GM21717 (cell line): ENCODE measurements at regions not wholly inside any gene's neighbourhood (a gene's known extent, or its start where the extent isn't known, plus 50 kb on each side); places are given as distances from the start of the nearest gene placed in this dataset.
A peak's percentile ranks its signal among the peaks of the same experiment; 100 is the strongest.

Experiments
- ATAC-seq: cut with Tn5 transposase; IDR thresholded peaks from one replicate; pipeline ENCODE4 v1.9.1; 2021; ENCODE audit warnings: mild to moderate bottlenecking, moderate library complexity; ENCODE audit not compliant: unreplicated experiment

DNA sequence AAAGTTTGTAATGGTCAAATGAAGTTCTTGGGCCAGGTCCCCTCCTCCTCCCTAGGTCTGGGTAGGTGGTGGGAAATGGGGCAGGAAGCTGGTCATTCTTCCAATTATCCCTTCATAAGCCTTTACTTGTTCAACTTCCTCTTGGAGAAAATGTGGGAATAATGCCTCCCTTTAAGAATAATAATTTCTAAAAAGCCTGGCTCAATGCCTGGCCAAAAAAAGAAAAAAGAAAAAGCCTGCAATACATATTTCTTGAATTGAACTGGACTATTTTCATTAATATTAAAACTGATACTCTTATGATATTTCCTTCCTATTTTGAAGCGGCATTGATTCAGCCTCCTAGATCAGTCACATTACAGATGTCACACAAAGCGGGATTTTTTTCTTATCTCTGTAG is 600.9 kb downstream of the CCDC171 start:
- no peak for ATAC-seq

DNA sequence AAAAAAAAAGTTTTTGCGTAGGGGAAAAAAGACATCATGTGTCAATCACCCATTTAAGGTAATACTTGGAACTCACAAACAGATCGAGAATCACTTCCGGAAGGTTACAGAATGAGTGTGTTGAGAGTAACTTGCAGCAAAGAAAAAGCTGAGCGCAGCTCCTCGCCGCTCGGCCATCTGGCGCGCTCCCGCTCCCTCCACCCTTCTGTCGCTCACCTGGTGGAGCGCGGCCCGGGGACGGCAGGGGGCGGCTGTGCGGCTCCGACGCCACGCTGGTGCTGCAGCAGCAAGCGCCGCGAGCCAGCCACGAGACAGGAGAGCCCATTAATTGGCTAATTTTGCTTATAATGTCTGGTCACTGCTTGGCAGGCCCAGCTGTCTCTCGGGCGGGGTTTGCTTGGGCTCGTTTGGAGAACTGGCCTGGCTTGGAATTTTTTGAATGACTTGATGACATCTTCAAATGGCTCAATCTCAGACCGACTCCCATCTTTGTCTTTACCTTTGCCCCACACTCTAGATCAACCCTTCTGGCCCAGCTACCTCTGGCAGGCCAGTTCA is 601.8 kb downstream of the CCDC171 start:
- ATAC-seq: no peak

DNA sequence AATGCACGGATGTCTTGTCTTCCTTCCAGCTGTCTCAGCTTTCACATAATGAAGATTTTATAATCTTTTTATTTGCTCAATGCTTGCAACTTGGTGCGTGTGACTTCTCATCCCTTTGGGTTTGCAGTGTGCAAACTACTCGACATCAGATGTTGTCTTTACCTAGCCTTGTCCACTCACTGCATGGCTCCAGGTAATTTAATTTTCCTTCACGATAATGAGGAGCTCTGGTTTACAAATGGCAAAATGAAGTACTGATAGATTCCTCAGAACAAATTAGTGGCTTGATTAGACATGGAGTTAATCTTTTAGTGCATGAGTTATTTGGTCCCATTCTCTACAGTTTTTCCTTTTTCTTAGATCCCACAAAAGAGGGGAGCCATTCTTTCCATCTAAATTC is 603.0 kb downstream of the CCDC171 start:
- no peak for ATAC-seq

DNA sequence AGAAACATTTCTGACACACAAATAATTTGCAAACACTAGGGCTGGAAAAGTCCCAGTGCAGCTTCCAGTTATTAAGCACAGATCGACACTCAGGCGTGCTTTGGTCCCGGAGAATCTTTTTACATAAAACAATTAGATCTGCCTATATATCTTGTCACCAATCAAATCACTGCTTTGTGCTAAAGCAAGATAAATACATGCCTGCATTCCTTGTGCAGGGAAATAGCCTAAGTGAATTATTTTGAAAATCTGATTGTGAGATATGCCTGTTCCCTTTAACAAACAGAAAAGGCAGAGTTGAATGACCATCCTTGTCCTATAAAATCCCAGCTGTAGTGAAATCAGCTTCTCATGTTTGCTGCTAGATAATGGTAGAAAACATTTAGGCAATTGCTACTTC is 604.4 kb downstream of the CCDC171 start:
- no peak for ATAC-seq

DNA sequence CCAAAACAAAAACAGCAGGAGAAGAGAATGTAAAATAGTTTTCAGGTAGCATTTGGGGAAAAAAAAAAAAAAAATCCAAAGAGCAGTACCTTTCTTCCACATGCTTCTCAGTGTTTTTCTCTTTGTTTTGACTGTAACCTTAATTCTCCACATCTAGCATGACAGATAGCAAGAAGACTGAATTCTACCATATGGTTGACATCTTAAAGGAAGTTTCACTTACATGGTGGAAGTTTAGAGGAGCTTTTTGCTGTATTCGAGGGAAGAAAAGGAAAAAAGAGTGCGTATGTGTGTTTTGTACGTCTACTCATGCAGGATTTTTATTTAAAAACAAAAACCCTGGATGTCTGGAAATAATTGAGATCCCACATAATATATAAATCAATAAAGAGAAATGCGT is 604.8 kb downstream of the CCDC171 start:
- ATAC-seq: no peak

DNA sequence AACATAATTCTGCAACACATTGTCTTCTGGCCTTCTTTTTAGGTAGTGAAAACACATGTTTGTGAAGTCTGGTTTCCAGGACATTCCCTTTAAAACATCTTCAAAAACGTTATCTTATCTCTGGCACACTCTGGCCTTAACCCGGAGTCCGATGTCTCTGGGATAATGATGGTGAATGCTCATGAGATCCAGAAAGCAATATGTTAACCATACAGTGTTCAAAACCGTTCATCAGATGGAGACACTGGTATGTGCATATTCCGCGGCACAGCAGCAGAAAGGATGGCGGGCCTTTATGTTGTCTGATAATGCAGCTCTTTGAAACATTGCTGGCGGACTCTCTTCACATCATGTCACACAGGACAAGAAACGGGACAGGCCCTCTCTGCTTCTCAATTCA is 605.2 kb downstream of the CCDC171 start:
- no peak for ATAC-seq

DNA sequence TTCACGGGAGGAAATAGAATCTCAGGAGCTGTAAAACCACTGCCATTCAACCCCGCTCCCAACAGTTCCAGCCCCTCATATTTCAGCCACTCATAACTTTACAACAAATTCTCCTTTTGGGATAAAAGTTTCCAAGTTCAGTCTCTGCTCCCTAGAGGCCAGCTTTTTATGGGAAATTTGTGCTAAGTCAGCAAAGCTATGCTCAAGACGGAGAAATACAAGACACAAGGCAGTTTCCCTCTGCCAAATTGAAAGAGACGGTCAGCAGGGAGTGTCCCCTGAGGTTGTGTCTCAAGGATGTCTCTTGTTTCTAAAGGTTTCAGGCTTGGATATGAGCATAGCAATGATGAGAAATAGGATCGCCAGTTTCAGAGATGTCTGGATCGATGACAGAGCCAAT is 608.6 kb downstream of the CCDC171 start:
- ATAC-seq: no peak

DNA sequence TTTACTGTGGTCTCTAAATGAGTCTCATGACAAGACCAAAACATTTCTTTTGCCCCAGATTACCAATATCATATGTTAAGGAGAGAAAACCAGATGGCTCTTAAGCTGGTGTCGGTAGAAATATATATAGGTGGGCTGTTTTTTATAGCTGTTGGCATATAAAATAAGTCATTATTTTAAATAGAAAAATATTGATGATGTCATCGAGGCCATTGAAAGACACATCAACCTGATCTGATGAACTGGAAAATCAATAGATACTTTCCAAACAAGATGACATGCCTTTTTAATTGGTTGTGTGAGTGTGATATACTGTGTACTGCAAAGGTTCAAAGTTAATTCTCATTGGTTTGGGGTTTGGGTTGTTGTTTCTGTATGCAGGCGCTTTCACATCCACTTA is 617.3 kb downstream of the CCDC171 start:
- ATAC-seq: no peak

DNA sequence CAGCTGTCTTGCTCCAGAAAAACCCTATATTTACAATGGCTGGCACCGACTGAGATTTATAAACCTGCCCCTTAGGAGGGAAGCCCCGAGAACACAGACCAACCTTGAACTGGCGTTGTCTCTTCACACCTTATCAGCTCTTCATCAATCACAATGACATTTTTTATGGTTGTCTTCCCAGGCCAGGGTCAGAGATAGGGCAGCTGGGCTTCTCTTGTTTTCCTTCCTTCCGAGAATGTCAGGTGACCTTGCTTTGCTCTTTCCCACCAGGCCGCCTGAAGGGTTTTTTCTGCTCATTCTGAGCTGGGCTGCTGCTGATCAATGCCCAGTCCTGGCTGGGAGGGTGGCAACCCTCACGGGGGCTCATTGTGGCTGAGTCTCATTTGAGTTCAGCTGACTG is 619.1 kb downstream of the CCDC171 start:
- no peak for ATAC-seq

DNA sequence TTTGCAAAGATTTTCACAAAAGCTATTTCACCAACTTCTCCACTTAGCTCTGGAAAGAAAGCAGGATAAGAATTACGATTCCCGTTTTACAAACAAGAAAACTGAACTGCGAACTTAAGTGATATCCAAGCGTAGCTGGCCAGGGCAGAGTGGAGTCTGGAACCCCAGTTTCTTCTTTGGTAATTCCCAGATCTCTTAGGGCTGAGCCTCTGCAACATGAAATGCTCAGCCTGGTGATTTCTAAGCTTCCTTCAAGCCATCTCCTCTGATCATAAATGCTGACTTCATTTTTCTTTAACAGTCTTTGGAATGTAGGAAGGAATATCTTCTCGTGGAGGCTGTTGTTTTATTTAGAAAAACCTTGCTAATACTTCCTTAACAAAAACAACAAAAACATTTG is 620.0 kb downstream of the CCDC171 start:
- no peak for ATAC-seq

DNA sequence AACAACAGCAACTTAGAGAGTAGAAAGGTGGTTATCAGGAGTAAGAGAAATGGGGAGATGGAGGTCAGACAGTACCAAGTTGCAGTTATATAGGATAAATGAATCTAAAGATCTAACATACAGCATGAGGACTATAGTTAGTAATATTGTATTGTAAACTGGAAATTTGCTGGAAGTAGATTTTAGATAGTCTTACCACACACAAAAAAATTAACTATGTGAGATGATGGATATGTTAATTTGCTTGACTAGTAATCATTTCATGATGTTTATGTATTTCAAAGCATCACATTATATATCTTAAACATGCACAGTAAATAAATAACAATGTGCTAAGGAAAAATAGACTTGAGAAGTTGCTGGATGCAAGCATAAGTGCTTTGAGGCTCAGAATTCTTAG is 622.1 kb downstream of the CCDC171 start:
- ATAC-seq: no peak

DNA sequence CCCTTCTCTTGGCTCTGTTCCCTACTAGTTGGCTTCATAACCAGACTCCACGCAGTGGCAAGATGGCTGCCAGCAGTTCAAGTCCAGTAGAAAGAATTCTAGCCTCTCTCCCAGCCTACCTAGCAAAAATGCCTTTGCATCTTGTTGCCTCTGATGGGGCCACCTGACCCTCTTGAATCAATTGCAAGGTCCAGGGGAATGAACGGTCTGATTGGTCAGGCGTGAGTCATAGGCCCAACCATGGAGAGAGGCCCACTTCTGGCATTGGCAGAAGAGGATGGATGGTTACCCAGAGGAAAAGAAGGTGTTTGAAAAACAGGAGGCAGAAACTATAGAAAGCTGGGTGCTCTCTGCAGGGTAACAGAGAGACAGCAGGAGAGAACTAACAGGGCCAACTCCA is 622.6 kb downstream of the CCDC171 start:
- ATAC-seq: no peak

DNA sequence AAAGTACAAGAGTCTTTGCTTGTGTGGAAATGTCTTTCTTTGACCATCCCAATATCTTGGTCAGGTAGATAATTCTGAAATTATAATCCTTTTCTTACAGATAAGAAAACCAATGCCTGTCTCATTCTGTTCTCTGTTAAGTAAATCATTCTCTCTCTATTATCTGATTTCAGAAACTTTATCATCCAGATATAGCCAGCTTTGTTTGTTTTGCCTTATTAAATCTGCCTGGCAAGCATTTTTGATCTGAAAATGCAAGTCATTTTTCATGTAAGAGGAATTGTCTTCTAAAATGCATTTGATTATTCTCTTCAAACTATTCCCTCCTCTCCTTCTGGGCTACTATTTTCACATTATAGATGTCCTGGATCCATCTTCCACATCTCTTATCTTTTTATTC is 625.5 kb downstream of the CCDC171 start:
- ATAC-seq: no peak

DNA sequence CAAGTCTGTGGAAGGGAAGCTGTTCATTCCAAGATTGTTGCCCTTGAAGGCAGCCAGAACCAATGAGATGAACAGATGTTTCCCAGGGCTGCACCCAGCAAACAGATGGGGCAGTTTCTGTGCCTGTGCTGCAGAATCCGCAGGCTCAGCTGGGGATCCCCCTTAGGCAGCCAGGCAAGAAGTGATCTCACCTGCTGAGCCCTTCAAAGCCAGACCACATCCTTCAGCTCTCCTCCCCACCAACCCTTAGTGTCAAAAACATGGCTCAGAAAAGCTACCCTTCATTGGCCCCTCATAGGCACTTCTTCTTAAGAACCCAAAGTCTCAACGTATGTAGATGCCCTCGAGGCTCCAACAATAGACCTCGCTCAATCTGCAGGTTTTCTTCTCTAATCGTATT is 626.7 kb downstream of the CCDC171 start:
- peak; percentile 55 for ATAC-seq

DNA sequence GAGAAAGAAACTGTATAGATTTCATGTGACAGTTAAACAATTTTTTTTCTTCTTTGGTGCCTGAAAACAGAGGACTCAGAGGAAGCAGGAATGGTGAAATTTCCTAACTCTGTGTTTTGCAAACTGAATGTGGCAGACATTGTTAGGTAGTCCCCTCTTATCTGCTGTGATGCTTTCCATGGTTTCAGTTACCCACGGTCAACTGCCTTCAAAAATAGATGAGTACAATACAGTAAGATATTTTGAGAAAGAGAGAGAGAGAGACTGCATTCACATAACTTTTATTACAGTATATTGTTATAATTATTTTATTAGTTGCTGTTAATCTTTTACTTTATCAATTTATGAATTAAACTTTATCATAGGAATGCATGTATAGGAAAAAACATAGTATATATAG is 627.2 kb downstream of the CCDC171 start:
- no peak for ATAC-seq

DNA sequence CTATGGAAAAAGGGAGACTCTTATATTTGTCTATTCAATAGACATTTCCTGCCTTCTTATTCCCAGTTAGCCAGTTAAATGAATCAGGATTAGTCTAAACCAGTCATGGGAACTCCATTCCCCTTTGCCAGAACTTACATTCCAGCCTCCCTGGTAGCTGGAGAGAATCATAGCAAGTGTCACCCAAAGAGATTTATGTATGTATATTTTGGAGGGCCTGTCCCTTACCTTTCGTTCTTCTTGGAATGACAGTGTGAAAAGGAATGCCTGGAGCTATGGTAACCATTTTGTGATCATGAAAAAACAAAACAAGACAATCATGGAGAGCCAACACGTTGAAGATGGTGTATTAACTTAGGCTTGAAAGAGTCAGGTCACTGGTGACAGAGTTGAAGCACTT is 627.7 kb downstream of the CCDC171 start:
- ATAC-seq: no peak

DNA sequence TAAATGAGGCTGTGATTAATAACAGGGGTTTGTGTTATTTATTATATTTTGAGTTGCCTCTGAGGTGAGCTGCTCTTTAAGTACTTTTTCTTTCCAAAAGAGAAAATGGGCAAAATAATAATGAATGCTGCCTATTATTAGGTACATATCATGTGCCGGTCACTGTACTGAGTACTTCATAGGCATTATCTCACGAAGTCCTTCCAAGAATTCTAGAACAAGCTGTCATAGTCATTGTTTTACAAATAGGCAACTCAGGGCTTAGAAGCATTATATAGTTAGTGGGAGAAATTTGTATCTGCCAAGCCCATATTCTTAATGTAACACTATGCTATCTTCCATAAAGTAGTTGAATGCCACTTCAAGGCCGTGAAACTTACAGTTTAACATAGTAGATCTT is 628.7 kb downstream of the CCDC171 start:
- no peak for ATAC-seq

DNA sequence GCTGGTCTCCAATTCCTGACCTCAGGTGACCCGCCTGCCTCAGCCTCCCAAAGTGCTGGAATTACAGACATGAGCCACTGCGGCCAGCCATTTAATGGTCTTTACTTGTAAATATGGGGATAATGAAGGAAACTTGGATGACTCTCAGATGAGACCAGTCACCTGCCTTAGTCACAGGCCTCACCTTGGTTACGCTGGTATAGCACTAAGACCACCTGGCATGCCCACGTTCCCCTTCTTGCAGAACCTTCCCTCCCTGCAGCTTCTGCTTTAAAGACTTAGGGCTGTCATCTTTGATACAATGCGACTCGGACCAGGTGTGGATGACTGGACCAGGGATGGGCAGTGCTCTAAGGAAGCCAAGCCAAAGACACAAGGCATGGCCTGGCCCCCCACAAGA is 629.9 kb downstream of the CCDC171 start:
- ATAC-seq: no peak

DNA sequence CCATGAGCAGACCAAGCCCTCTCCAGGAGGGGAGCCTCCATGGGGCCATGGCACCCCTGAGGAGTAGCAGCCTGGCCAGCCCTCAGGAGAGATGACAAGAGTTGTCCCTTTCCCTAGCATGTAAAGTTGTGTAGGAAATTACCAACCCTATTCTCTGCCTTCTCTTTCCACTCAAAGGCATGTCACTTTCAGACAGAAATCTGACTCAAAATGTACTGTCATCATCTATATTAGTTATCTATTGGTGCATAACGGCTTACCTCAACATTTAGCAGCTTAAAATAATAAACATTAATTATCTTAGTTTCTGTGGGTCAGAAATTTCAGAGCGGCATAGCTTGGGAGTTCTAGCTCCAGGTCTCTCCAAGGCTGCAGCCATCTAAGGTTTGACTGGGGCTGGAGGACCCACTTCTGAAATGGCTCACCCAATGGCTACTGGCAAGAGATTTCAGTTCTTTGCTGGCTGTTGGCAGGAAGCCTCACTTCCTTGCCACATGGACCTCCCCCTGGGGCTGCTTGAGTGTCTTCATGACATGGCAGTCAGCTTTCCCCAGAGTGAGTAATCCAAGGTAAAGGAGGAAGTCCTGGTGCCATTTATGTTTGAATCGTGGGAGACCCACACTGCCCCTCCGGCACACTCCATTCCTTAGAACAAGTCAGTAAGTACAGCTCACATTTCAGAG is 632.3 kb downstream of the CCDC171 start:
- ATAC-seq: no peak

DNA sequence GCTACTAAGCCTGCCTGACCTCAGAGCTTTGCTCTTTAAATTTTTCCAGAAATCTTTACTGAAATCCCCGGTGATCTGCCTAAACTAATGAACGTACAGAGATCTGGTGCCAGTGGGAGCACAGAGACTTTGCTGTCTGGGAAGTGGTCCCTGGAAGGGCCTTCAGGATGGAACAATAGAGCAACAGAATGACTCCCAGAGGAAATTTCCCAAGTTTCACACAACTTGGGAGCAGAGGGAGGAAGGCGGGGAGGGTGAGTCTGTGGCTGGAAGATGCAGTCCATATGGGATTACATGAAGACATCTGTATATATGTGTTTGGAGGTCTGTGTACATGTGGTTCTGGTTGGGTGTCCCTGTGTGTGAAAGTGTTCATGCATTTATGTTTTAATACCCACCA is 638.3 kb downstream of the CCDC171 start:
- ATAC-seq: no peak

DNA sequence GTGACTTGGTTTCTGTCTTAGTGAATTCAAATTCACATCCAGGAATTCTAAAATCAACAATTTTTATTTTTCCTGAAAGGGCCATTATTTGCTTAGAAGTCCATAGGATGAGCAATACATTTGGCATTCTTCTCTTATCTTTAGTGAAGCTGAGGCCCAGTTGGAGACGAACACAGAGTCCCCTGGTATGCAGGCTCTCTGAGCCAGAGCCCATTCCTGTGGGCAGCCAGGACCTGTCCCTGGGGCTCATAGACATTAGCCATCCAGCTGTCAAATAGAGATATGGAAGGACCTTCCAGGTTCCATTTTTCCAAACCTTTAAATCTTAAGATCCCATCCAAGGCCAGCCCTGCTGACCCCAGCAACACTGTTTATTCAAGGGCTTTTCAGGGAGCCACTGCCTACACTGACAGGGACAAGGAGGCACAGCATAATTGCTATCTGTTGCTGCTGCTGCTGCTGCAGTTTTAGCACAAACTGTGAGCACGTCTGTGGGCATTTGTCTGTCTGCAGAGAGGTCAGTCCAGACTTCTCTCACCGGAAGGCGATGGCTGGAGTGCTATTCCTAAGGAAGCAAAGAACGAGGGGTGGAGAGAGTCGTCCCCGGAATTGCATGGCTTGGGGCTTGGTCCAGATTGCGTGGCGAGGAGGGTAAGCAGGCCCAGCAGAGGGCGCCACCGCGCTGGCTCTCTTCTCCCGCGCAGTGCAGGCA is 639.0 kb downstream of the CCDC171 start:
- peak; percentile 59 for ATAC-seq

DNA sequence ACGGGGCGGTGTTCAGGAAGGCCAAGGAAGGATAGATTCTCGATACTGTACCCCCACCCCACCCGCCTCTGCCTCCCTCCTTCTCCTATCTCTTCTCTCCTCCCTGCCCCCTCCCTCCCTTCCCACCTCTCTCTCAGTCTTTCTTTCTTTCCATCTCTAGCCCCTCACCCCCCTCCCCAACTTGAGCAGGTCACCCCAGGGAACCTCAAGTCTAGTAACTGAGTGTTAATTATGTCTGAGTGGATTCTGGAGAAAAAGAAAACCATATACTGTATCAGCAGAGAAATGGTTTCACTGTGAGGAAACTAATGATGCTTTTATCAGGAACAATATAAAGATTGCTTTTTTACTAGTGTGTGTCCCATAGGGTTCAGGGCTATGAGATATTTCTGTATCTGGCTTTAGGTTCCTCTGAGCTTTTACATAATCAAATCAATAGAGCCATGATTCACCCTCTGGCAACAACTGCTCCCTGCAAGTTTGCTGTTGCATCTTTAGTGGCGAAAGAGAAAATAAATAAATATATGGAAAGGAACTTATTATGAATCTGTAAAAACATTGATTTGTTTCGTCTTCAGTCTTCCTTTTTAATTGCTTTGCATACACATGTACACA is 639.7 kb downstream of the CCDC171 start:
- no peak for ATAC-seq
